K562 (cell line): ENCODE measurements at regions not wholly inside any gene's neighbourhood (a gene's known extent, or its start where the extent isn't known, plus 50 kb on each side); places are given as distances from the start of the nearest gene placed in this dataset.

Experiments used
- ATAC-seq: fragments of 200-7000 bp; cut with Tn5 transposase; 3 replicates; pipeline ENCODE4 v1.9.1; 2020; ENCODE audit warnings: moderate library complexity
- BruUV-seq: library from RNA; stranded (reverse); fragments of 400-500 nt; replicated peaks from 2 replicates; lab custom pipeline; 2021; lab: Mats Ljungman, UMichigan
- CTCF ChIA-PET: fragments of 300-600 bp; formaldehyde crosslinking; extraction: SDS; loops from one replicate; lab custom pipeline; 2021; ENCODE audit warnings: low intra/inter-chr PET ratio; lab: Yijun Ruan, JAX
- POLR2A ChIA-PET: fragments of 300-600, 350-650 bp; sonication (Branson Sonifier 250); formaldehyde crosslinking; extraction: SDS; loops from one replicate; lab custom pipeline; 2021; ENCODE audit warnings: antibody characterized with exemption, inconsistent platforms; lab: Yijun Ruan, JAX
- DNase-seq, 4 experiments: peaks; one replicate each; pipeline versions ENCODE4 v3.0.0 to v3.0.0-alpha.2; 2011 to 2018; ENCODE audit warnings: low spot score in 3 of 4, mixed read lengths in 3 of 4; ENCODE audit errors: extremely low read depth in 1 of 4
- FAIRE-seq: peaks from 2 replicates; lab custom pipeline; 2011; peaks lifted over from hg19 to GRCh38; lab: Jason Lieb, UNC
- H2AFZ ChIP-seq: 2 replicates; pipeline ENCODE4 v1.6.0; 2011; ENCODE audit warnings: low read depth, low read length, control low read depth, inconsistent platforms
- H3K27ac ChIP-seq: fragments of 200-600 bp; 3 replicates; pipeline ENCODE4 v1.8.0; 2011; ENCODE audit warnings: low read depth, mild to moderate bottlenecking, control low read depth, inconsistent platforms, low read length, moderate library complexity, mixed read lengths; ENCODE audit errors: extremely low read depth
- H3K27me3 ChIP-seq, 2 experiments: fragments of 300-600 bp in 1 of 2; 2 replicates in 1 of 2; 3 replicates in 1 of 2; pipeline versions ENCODE4 v1.6.0 to v1.8.0; 2011; ENCODE audit warnings: inconsistent platforms in 2 of 2, low read length in 2 of 2, mild to moderate bottlenecking in 1 of 2, mixed read lengths in 1 of 2, moderate library complexity in 1 of 2; ENCODE audit not compliant: control insufficient read depth in 2 of 2, insufficient read depth in 2 of 2
- H3K36me3 ChIP-seq: fragments of 300-600 bp; 3 replicates; pipeline ENCODE4 v1.8.0; 2011; ENCODE audit warnings: mild to moderate bottlenecking, low read length, inconsistent platforms; ENCODE audit not compliant: control insufficient read depth, insufficient read depth
- H3K4me1 ChIP-seq, 2 experiments: fragments of 200-600 bp in 1 of 2; replicated peaks in 1 of 2; 2 replicates in 1 of 2; 3 replicates in 1 of 2; pipeline versions ENCODE4 v1.5.1 to v1.8.0; 2011; ENCODE audit warnings: inconsistent platforms in 2 of 2, low read length in 2 of 2, mild to moderate bottlenecking in 1 of 2, mixed read lengths in 1 of 2, moderate library complexity in 1 of 2; ENCODE audit not compliant: control insufficient read depth in 2 of 2, insufficient read depth in 2 of 2
- H3K4me2 ChIP-seq: 2 replicates; pipeline ENCODE4 v1.6.1; 2011; ENCODE audit warnings: low read length, control low read depth, inconsistent platforms, mixed read lengths; ENCODE audit not compliant: insufficient read depth
- H3K4me3 ChIP-seq: fragments of 200-600 bp; sonication (generic), shearing (Covaris generic); 2 replicates; pipeline ENCODE4 v1.5.1; 2016; ENCODE audit warnings: control low read depth, inconsistent platforms
- H3K79me2 ChIP-seq: fragments of 200-600 bp; 3 replicates; pipeline ENCODE4 v1.8.0; 2011; ENCODE audit warnings: low read length, inconsistent platforms; ENCODE audit not compliant: control insufficient read depth, insufficient read depth
- H3K9ac ChIP-seq, 2 experiments: 2 replicates each; pipeline versions ENCODE4 v1.6.0 to v1.6.1; 2011; ENCODE audit warnings: low read depth in 2 of 2, low read length in 2 of 2, control low read depth in 1 of 2, inconsistent platforms in 1 of 2, mild to moderate bottlenecking in 1 of 2, mixed read lengths in 1 of 2; ENCODE audit not compliant: insufficient read depth in 1 of 2
- H3K9me1 ChIP-seq: one replicate; pipeline ENCODE4 v1.6.0; 2011; ENCODE audit warnings: inconsistent platforms, mild to moderate bottlenecking, low read length, moderate library complexity; ENCODE audit not compliant: control insufficient read depth, insufficient read depth
- H3K9me3 ChIP-seq: replicated peaks from 2 replicates; pipeline ENCODE4 v1.5.1; 2011; ENCODE audit warnings: low read depth, low read length, inconsistent platforms; ENCODE audit not compliant: control insufficient read depth, insufficient read depth
- H4K20me1 ChIP-seq: replicated peaks from 2 replicates; pipeline ENCODE4 v1.6.1; 2011; ENCODE audit warnings: low read length, inconsistent platforms, mixed read lengths; ENCODE audit not compliant: control insufficient read depth, insufficient read depth
- GTF2E2 ChIP-seq: fragments of 200-800 bp; sonication (Bioruptor generic); IDR thresholded peaks from 2 replicates; pipeline ENCODE4 v1.6.1; 2016; ENCODE audit warnings: missing genetic modification characterization, missing compliant biosample characterization
- MEIS2 ChIP-seq: fragments of 450-650 bp; IDR thresholded peaks from 2 replicates; pipeline ENCODE4 v1.6.1; 2014; ENCODE audit warnings: mild to moderate bottlenecking; ENCODE audit not compliant: partially characterized antibody
- NR1H2 ChIP-seq: sonication (generic); formaldehyde crosslinking; IDR thresholded peaks from 2 replicates; pipeline ENCODE4 v1.4.0; 2020; ENCODE audit warnings: mild to moderate bottlenecking, missing genetic modification reagents
- SMAD4 ChIP-seq: fragments of 250-450 bp; sonication (Bioruptor Pico); conservative IDR thresholded peaks from 2 replicates; pipeline ENCODE4 v1.8.0; 2021; ENCODE audit warnings: inconsistent platforms, mild to moderate bottlenecking, moderate library complexity
- ZNF143 ChIP-seq: sonication (generic); formaldehyde crosslinking; IDR thresholded peaks from 2 replicates; pipeline ENCODE4 v1.9.0; 2022; ENCODE audit warnings: mild to moderate bottlenecking, missing genetic modification reagents
- WGBS: fragments of 100-300 bp; shearing (Covaris generic); methylation state at CpG from one replicate; pipeline ENCODE4 v1.1.6; 2016; ENCODE audit warnings: low coverage, mixed read lengths; ENCODE audit not compliant: insufficient coverage; ENCODE audit errors: missing lambda C conversion rate; 5-methylcytosine and 5-hydroxymethylcytosine counted together
- in situ Hi-C: fragments of 300-500 bp; cut with MboI; formaldehyde crosslinking; loops from 4 replicates; pipeline ENCODE4 v1.15.0; 2018; ENCODE audit warnings: inconsistent platforms, mixed read lengths
- intact Hi-C: fragments of 100-400 bp; cut with micrococcal nuclease; formaldehyde crosslinking; loops from 2 replicates; pipeline ENCODE4 v1.14.2; 2022
- TF ChIP-seq, protein P1 (sequence below): fragments of 450-650 bp; IDR thresholded peaks from 2 replicates; pipeline ENCODE4 v1.6.1; 2016
- TF ChIP-seq, protein P2 (sequence below), 2 experiments: IDR thresholded peaks in 1 of 2; conservative IDR thresholded peaks in 1 of 2; 2 replicates each; pipeline ENCODE4 v1.6.1; 2016; ENCODE audit warnings: low read depth in 2 of 2, mild to moderate bottlenecking in 1 of 2, missing compliant biosample characterization in 1 of 2, missing genetic modification characterization in 1 of 2, moderate library complexity in 1 of 2
- TF ChIP-seq, protein P3 (sequence below): fragments of 450-650 bp; IDR thresholded peaks from one replicate; pipeline ENCODE4 v1.6.1; 2018; ENCODE audit warnings: mild to moderate bottlenecking, moderate library complexity; ENCODE audit not compliant: partially characterized antibody

DNA sequence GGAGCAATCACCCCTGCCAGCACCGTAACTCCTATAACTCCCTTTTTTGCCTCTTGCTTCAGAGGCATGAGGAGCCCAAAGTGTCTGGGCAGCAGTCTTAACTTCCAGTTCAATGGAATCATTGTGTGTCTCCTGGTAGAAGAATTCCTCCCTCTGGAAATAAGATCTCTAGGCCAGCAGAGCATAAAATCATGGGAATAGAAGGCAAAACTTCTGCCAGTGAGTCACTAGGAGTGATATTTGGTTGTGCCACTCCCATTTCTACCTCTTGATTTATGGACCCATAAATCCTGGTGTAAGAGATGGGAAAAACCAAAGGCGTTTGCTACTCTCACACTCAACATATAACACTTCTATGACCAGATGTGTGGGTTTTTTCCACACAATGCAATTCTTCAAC is 104.9 kb upstream of the FAM180A start:
- ChIA-PET CTCF (no interaction called here), POLR2A (no interaction called here)
- no peaks in the 10 kb centered on the region for H4K20me1 ChIP-seq
- H3K9ac ChIP-seq = no peak overlapping the region; a peak in 1 of 4 replicates
- intact Hi-C loops (no loop called here), in situ Hi-C loops (no loop called here)
- H3K4me3 ChIP-seq = no peak overlapping the region
- no peaks in the 10 kb centered on the region for H3K9me3 ChIP-seq
- no peaks in the 10 kb centered on the region for H3K79me2 ChIP-seq
- no peaks in the 10 kb centered on the region; a peak in 1 of 5 replicates for H3K4me1 ChIP-seq
- DNase-seq = no peak
- no peak overlapping the region for H3K27ac ChIP-seq
- no peak; the same call in 1 of the 3 replicates for ATAC-seq
- no peak overlapping the region for H2AFZ ChIP-seq
- peaks cover 2 to 14% of the 10 kb centered on the region in 2 experiments; a peak in 3 of 5 replicates for H3K27me3 ChIP-seq
- no peaks in the 10 kb centered on the region for H3K9me1 ChIP-seq
- no TSS peak for BruUV-seq
- peak; percentile 88 for TF ChIP-seq MEIS2
- TF ChIP-seq, protein P1, sequence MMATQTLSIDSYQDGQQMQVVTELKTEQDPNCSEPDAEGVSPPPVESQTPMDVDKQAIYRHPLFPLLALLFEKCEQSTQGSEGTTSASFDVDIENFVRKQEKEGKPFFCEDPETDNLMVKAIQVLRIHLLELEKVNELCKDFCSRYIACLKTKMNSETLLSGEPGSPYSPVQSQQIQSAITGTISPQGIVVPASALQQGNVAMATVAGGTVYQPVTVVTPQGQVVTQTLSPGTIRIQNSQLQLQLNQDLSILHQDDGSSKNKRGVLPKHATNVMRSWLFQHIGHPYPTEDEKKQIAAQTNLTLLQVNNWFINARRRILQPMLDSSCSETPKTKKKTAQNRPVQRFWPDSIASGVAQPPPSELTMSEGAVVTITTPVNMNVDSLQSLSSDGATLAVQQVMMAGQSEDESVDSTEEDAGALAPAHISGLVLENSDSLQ = peak; percentile 80
- TF ChIP-seq, protein P2, sequence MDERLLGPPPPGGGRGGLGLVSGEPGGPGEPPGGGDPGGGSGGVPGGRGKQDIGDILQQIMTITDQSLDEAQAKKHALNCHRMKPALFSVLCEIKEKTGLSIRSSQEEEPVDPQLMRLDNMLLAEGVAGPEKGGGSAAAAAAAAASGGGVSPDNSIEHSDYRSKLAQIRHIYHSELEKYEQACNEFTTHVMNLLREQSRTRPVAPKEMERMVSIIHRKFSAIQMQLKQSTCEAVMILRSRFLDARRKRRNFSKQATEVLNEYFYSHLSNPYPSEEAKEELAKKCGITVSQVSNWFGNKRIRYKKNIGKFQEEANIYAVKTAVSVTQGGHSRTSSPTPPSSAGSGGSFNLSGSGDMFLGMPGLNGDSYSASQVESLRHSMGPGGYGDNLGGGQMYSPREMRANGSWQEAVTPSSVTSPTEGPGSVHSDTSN (CRISPR knock-in tag; IDR thresholded peaks at IDR 0.05; ENCODE audit: low read depth) = no peak
- TF ChIP-seq, protein P2 (tag; conservative IDR thresholded peaks at IDR 0.05; ENCODE audit: low read depth) = peak; percentile 91
- no peak for TF ChIP-seq SMAD4 (CRISPR knock-in tag)
- TF ChIP-seq, protein P3, sequence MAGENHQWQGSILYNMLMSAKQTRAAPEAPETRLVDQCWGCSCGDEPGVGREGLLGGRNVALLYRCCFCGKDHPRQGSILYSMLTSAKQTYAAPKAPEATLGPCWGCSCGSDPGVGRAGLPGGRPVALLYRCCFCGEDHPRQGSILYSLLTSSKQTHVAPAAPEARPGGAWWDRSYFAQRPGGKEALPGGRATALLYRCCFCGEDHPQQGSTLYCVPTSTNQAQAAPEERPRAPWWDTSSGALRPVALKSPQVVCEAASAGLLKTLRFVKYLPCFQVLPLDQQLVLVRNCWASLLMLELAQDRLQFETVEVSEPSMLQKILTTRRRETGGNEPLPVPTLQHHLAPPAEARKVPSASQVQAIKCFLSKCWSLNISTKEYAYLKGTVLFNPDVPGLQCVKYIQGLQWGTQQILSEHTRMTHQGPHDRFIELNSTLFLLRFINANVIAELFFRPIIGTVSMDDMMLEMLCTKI = no peak
- no peak for TF ChIP-seq NR1H2 (CRISPR knock-in tag)
- TF ChIP-seq ZNF143 (CRISPR knock-in tag) = no peak
- TF ChIP-seq GTF2E2 (tag) = no peak
- no peaks in the 10 kb centered on the region for H3K36me3 ChIP-seq
- 2% methylated on average over 2 of the region's 2 CpGs for WGBS
- no peak overlapping the region for H3K4me2 ChIP-seq
- no peak for FAIRE-seq
